GM21723 (cell line): ENCODE measurements at regions not wholly inside any gene's neighbourhood (a gene's known extent, or its start where the extent isn't known, plus 50 kb on each side); places are given as distances from the start of the nearest gene placed in this dataset.

Source experiments
- ATAC-seq: cut with Tn5 transposase; IDR thresholded peaks from one replicate; pipeline ENCODE4 v1.9.1; 2021; ENCODE audit warnings: mild to moderate bottlenecking, moderate library complexity; ENCODE audit not compliant: unreplicated experiment

DNA sequence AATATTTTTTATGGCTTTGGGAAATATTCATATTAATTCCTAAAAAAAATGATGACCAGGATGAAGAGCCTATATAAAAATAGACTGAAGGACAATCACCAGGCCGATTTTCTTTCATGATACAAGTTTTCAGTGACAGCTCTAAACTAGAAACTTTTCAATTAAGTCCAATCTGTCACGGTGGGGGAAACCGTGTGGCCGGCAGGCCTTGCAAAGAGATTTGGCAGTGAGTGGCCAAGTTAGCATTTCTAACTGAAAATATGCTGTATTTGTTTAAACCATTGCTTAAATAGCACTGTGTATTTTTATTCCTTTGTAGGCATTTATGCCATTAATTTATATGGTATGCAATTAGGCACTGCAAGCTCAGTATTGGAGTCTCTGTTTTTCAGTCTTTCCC is 294.5 kb upstream of the NRIP1 start:
- ATAC-seq = no peak

DNA sequence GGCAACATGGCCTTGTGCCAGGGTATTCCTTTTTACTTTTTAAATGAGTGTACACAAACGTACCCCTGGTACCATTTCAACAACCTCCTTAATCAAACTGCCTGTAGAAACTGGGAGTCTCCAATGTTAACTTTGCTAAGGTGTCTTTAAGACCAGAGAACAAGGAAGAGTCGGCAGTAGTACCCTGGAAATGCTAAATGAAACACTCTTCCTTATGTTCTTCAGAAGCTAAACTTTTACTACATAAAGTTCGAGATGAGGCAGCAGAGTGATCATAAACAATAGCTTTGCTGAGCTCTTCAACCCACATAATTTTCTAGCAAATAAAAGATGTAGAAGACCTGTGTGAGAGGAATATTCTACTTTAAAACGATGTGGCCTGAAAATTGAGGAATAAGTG is 297.7 kb upstream of the NRIP1 start:
- ATAC-seq = no peak

DNA sequence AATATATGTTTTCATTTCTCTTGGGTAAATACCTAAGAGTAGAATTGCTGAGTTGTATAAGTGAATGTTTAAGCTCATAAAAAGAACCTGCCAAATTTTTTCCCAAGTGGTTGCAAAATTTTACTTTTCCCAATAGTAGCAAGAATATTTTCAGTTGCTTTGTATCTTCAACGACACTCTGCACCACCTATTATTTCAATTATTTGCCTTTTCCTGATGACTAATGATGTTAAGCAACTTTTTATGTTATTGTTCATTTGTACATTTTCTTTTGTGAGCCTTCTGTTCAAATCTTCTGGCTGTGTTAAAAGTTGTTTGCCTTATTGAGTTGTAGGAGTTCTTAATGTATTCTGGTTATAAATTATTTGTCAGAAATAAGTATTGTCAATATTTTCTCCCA is 299.1 kb upstream of the NRIP1 start:
- no peak for ATAC-seq

DNA sequence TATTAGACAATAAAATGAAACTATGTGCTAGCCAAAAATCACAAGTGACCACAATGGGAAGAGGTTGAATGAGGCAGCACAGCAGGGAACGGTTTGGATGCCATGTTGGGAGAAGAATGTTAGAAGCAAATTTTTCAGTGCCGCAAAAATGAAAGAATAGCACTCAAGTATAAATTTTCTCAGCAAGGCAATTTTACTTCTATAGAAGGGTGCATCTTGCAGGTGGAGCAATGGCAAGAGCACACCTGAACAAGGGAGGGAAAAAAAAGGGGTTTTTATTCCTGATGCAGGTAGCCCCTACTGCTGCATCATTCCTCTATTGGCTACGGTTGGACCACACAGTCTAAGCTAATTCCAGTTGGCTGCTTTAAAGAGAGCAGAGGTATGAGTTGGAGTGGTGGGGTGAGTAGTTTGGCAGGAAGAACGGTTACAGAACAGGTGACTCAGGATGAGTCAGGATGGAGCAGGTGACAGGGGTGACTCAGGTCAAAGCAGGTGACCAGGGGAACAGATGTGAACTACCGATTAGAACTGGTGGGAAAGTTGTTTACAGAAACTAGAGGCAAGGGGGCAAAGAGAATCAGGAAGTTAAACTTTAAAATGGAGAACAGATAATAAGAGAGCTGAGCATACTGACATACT is 301.1 kb upstream of the NRIP1 start:
- ATAC-seq = no peak

DNA sequence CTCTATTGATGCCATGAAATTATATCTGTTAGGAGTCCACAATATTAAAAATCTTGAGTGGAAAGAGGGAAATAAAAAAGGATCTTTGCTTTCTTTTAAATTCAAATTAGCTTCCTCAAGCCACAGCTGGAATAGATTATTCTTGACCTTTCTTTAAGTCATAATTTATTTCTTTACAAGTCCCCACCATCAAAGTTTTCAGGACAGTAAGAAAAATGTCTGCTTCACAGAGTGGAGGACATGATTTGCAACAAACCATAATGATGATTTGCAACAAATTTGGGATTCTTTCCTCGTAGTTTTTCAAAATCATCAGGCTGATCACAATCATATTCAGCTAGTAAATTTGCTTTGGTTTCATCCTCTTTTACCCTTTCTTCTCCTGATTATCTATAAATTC is 301.8 kb upstream of the NRIP1 start:
- no peak for ATAC-seq

DNA sequence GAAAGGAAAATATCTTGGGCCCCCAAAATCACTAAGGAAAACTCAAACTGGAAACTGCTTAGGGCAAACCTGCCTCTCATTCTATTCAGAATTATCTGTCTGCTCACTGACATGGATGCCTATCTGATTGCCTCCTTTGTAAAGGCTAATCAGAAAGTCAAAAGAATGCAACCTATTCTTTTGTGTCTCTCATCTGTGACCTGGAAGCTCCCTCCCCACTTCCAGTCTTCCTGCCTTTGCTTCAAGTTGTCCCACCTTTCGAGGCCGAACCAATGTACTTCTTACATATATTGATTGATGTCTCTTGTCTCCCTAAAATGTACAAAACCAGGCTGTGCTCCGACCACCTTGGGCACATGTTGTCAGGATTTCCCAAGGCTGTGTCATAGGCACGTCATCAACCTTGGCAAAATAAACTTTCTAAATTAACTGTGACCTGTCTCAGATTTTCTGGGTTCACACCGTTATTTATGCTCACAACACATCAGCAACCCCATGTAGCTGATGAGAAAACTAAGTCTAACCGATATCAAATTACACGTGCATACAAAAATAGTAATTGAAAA is 302.3 kb upstream of the NRIP1 start:
- ATAC-seq = no peak

DNA sequence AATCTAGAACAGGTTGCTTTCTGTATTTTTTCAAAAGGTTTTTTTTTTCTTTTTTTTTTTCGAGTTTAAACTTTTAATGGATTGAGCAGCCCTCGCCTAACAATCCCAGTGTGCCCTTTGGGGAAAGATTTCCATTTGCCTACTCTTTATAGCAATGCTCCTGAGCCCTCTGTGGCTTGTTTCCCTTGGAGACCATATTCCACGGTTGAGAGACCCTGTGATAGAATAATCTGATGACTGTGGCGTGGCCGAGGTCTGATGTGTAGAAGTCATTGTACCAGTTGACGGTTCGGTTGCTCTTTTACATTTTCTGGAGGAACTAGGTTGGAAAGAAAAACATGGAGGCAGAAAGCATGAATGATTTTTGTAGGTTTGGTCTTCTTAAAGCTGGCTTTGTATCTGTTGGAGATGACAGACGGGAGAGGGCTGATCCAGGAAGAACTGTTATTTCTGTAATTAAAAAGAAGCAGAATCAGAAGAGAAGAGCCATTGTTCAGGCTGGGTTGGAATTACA is 305.7 kb upstream of the NRIP1 start:
- ATAC-seq = no peak

DNA sequence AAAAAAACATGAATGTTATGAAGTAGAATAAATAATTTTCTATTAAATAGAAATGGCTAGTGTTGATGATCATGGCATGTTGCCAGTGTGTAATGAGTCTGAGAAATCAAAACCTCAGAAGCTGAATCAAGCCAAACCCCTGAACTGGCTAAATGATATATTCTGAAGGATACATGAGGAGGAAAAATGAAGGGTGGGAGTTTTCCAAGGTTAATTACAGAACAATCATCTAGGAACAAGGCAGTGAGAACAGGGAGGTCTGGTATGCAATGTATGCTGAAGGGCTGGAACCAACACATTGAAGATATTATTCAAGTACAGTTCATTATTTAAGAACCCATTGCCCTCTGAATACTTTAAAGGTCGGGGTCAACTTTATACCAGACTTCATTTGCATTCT is 309.1 kb upstream of the NRIP1 start:
- no peak for ATAC-seq

DNA sequence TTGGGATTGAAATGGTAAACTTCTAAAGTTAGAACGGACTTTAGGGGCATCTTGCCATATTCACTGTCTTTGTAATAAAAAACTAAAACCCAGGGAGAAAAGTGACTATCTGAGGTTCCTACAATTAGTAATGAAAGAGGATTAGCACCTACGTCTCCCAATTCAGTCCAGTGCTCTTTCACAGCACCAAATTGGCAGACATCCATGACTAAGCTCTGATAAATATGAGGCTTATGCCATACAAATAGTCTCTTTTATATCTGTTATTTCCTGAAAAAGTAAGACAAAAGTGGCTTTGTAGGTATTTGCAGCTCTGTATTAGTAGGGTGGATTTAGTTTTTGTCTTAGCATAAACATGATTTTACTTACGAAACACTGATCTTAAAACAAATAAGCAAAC is 315.0 kb upstream of the NRIP1 start:
- no peak for ATAC-seq

DNA sequence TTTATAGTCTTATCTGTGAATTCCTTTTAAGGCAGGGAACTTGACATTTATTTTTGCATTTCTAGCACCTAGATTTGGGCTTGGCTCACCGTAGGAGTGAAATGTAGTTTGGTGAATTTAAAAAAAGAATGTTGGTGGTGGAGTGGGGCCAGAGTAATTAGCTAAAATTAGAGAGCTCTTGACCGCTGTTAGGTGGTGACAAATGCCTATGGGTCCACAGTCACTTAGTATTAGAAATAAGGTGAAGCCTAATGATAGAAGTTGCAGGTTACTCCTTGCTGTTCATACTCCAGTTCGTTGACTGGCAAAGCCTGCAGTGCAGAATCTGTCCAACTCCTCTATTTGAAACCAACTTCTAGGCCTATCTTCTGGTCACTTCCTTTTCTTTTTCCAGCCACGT is 318.8 kb upstream of the NRIP1 start:
- no peak for ATAC-seq

DNA sequence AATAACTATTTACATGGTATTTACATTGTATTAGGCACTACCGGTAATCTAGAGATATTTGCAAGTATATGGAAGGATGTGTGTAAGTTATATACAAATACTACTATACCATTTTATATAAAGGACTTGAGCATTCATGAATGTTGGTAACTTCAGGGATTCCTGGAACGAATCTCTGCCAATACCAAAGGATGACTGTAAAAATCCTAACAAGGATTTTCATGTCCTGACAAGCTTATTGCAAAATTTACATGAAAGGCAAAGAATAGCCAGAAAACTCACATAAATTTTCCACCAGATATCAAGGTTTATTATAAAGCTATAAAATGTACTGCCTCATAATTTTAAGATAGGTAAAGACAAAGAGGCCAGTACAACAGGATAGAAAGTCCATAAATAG is 325.2 kb upstream of the NRIP1 start:
- ATAC-seq = no peak

DNA sequence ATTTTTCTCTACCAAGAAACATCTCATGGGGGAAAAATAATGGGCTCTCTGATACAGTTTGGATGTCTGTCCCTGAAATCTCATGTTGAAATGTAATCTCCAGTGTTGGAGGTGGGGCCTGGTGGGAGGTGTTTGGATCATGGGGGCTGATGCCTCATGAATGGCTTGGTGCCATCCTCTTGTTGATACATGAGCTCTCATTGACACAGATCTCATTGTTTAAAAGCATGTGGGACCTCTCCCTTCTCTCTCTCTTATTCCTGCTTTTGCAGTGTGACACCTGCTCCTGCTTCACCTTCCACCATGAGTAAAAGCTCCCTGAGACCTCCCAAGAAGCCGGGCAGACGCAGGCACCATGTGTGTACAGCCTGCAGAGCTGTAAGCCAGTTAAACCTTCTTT is 332.5 kb upstream of the NRIP1 start:
- no peak for ATAC-seq

DNA sequence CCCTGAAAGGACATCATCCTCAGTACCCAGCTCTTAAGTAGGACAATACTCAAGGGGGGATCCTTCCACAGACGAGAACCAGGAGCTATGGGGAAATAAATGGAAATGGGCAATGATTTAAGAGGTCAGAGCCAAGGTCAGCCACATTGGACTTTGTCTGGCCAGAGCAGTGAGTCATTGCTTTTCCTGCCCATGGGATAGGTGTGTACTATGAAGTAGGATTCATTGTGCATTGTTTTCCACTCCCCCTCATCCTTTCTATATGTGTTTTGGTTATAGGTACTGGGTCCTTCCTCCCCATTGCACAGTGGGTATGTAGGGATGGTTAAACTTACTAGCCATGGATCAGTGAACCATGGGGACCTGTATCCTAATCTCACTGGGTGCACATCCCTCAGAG is 328.9 kb upstream of the USP25 start:
- ATAC-seq = no peak

DNA sequence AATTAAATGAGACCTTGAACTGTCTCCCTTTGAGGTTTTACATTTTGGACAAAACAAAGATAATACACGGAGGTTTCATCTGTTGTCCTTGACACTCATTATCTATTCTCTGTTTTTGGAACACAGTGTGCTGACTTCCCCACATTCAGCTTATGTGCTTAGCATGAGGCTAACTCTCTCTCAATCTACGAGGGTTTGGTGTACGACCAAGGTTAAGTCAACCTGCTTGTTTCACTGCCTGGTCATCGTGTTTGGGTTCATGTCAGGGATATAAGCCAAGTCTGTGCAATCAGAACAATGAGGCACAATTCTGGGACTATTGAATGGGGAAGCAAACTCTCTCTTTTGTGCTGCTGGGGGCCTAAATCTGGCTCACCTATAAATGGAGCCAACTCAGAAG is 328.5 kb upstream of the USP25 start:
- no peak for ATAC-seq

DNA sequence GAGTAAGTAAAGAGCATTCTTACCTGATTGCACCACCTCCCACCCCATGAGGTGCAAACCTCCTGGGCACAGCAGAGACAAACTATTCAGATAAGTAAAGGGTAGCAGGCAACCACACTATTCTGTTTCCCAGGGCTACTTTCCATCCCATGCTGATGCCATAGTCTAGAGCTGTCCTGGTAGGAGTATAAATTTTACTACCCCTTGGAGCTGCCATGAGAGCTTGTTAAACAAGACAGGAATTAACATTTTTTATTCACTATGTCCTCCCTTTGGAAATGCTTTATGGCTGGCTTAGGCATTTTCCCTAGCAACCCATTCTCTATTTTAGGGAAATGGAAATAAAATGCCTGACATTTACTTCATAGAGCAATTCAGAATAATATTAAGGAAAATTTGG is 324.6 kb upstream of the USP25 start:
- ATAC-seq = no peak

DNA sequence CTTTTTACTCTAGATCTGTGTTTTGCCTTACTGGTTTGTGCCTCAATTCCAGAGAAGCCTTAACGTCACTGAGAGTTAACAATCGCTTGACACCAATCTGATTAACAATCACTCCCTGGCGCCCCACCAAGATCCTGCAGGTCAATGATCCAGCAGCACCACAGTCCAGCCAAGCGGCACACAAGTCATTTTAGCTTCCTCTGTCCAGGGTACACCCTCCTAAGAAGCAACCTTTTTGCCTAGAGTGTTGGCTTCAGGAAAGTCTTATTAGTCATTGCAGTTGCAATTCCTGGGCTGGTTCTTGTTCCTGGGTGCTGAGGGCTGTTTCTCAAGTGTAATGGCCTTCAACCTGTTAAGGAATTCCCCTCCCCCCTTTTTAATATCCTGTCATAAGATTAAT is 323.0 kb upstream of the USP25 start:
- ATAC-seq = no peak

DNA sequence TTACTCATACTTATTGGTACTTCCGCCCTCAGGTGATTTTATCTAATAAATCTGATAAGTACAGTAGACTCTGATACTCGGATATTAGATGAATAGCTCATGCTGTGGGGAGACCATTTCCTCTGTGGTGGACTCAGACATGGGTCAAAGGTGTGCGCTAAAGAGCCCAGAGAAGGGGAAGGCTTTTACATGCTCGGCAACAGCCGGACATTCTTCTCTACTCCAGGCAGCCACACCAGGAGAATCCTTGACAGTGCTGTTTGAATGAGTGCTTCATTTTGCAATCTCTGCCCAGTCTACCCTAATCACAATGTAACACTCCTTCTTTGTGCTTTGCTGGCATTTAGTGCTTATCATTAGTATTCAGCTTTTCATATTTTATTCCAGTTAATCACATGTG is 322.2 kb upstream of the USP25 start:
- ATAC-seq = no peak

DNA sequence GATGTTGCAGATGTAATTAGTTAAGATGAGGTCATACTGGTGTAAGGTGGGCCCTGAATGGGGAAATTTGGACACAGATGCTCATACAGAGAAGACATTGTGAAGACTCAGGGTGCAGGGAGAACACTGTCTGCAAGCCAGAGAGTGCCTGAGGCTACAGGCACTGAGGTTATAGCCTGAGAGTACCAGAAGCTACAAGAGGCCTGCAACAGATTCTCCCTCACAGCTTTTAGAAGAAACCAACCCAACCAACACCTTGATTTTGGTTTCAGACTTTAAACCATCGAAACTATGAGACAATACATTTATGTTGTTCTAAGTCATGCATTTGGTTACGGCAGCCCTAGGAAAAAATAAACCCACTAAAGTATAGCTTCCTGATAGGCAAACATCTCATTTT is 321.7 kb upstream of the USP25 start:
- no peak for ATAC-seq

DNA sequence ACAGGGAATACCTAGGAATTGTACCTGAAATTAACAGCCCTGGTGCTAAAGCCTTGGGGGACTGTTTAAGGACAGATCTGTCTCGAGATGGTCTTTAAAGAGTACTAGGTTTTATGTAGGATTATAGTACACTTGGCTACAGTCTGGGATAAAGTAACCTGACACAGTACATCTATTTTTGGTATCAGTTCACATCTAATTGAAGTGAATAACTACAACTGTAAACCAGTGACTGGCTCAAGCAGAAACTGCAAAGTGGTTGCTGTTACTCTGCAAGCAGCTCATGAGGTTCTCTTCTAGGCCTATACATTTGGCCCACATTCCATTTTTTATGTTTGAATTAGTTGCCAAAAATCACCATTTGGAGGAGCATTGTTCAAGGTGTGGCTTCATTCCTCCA is 320.8 kb upstream of the USP25 start:
- no peak for ATAC-seq

DNA sequence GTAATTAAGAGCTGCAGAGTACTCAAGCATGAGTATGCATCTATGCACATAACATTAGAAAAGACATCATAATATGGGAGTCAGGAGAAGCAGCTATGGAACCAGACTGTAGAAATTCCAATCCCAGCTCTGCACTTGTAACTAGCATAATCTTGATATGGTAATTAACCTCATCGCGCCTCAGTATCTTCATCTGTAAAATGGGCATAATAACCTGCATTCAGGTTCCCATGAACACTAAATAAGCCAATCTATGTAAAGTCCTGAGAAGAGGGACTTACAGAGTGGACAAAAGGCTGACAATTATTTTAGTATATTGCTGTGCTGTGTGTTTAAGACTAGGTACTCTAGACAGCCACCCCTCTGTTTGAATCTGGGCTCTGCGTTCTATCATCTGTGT is 318.9 kb upstream of the USP25 start:
- ATAC-seq = no peak

DNA sequence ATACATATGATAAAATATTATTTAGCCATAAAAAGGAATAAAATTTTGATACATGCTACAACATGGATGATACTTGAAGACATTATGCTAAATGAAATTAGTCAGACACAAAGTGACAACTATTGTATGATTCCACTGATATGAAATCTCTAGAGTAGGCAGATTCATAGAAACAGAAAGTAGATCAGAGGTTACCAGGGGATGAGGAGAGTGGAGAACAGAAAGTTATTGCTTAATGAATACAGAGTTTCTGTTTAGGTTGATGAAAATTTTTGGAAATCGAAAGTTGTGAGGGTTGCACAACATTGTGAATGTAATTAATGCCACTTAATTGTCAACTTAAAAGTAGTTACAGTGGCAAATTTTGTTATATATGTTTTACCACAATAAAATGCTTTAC is 315.7 kb upstream of the USP25 start:
- no peak for ATAC-seq

DNA sequence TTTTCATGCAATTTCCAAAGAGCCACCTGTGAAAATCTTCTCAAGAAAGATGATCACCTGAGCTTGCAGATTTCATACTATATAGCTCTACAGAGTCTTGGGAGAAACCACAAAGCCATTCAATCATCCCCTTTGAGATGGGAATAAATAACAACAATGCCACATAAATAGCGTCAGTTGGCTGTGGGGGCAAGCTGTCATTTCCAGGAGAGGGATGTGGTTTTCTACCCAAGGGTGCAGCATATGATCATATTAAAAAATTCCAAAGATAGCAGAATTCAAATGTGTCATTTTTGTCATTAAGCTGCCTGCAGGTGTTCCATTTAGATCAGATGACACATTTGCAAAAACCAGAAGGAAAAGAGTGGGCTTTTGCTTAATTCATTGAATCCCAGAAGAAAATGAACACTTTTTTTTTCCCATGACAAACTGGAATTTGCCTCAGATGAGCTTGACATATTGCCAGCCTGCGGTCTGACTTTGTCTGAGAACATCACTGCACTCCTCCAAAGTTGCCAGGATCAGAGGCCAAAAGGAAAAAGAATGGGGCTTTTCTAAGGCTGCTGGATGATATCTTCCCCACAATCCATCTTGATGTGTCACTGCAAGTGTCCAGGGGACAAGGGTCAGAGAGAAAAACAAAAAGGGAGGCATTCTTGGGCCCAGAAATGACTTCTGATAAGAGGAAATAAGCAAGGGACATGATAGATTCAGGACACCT is 314.1 kb upstream of the USP25 start:
- no peak for ATAC-seq
